Liver (tissue), 8 donors: ENCODE measurements at regions not wholly inside any gene's neighbourhood (a gene's known extent, or its start where the extent isn't known, plus 50 kb on each side); places are given as distances from the start of the nearest gene placed in this dataset.

Source experiments
- DNase-seq: peaks from one replicate; pipeline ENCODE4 v3.0.0-alpha.2; 2017; ENCODE audit warnings: low spot score
- H3K27ac ChIP-seq, 2 donors: one replicate each; pipeline ENCODE4 v1.7.0; 2013; ENCODE audit warnings: inconsistent platforms in 2 of 2, low read length in 2 of 2, control low read depth in 1 of 2, low read depth in 1 of 2, mild to moderate bottlenecking in 1 of 2
- H3K27me3 ChIP-seq, 4 donors: one replicate each; pipeline versions ENCODE4 v1.6.1 to v1.7.0; 2013; ENCODE audit warnings: low read length in 3 of 4, inconsistent platforms in 1 of 4, mild to moderate bottlenecking in 1 of 4, moderate library complexity in 1 of 4; ENCODE audit not compliant: control insufficient read depth in 4 of 4, insufficient read depth in 4 of 4
- H3K36me3 ChIP-seq, 4 donors: one replicate each; pipeline versions ENCODE4 v1.6.1 to v1.7.0; 2013; ENCODE audit warnings: low read length in 3 of 4, mild to moderate bottlenecking in 3 of 4, low read depth in 1 of 4, moderate library complexity in 1 of 4; ENCODE audit not compliant: control insufficient read depth in 4 of 4, insufficient read depth in 3 of 4
- H3K4me1 ChIP-seq, 4 donors: one replicate each; pipeline versions ENCODE4 v1.6.1 to v1.7.0; 2013; ENCODE audit warnings: low read length in 3 of 4, mild to moderate bottlenecking in 3 of 4, moderate library complexity in 1 of 4; ENCODE audit not compliant: control insufficient read depth in 4 of 4, insufficient read depth in 4 of 4
- H3K4me3 ChIP-seq, 3 donors: one replicate each; pipeline versions ENCODE4 v1.6.1 to v1.7.0; 2013; ENCODE audit warnings: low read length in 3 of 3, control low read depth in 1 of 3, low read depth in 1 of 3, mild to moderate bottlenecking in 1 of 3
- H3K9ac ChIP-seq, 2 donors: one replicate each; pipeline ENCODE4 v1.7.0; 2013; ENCODE audit warnings: low read length in 2 of 2, mild to moderate bottlenecking in 2 of 2, moderate library complexity in 2 of 2, control low read depth in 1 of 2, low read depth in 1 of 2
- H3K9me3 ChIP-seq, 4 donors: one replicate each; pipeline versions ENCODE4 v1.6.1 to v1.7.0; 2013; ENCODE audit warnings: low read length in 3 of 4; ENCODE audit not compliant: control insufficient read depth in 4 of 4
- ATF3 ChIP-seq: IDR thresholded peaks from 2 replicates; pipeline ENCODE4 v1.6.1; 2016; ENCODE audit warnings: antibody characterized with exemption
- CTCF ChIP-seq: fragments of 150-350 bp; IDR thresholded peaks from 2 replicates; pipeline ENCODE4 v1.5.1; 2017; ENCODE audit warnings: improper control_type of control experiment, low read depth, low read length; ENCODE audit not compliant: missing input control
- EGR1 ChIP-seq, 2 donors: IDR thresholded peaks; 2 replicates each; pipeline ENCODE4 v1.6.1; 2016 to 2018; ENCODE audit warnings: antibody characterized with exemption in 2 of 2, low read depth in 2 of 2
- FOXA1 ChIP-seq: IDR thresholded peaks from 2 replicates; pipeline ENCODE4 v1.6.1; 2016; ENCODE audit warnings: antibody characterized with exemption
- FOXA2 ChIP-seq: IDR thresholded peaks from 2 replicates; pipeline ENCODE4 v1.6.1; 2016; ENCODE audit warnings: antibody characterized with exemption
- GABPA ChIP-seq, 2 donors: IDR thresholded peaks in 1 of 2; conservative IDR thresholded peaks in 1 of 2; 2 replicates each; pipeline ENCODE4 v1.6.1; 2016; ENCODE audit warnings: antibody characterized with exemption in 2 of 2, mild to moderate bottlenecking in 1 of 2, moderate library complexity in 1 of 2
- HNF4A ChIP-seq, 2 donors: conservative IDR thresholded peaks; 2 replicates each; pipeline ENCODE4 v1.6.1; 2016; ENCODE audit warnings: antibody characterized with exemption in 2 of 2, mild to moderate bottlenecking in 2 of 2
- HNF4G ChIP-seq: IDR thresholded peaks from 2 replicates; pipeline ENCODE4 v1.6.1; 2016; ENCODE audit warnings: antibody characterized with exemption
- JUND ChIP-seq, 2 donors: IDR thresholded peaks; 2 replicates each; pipeline ENCODE4 v1.6.1; 2016; ENCODE audit warnings: antibody characterized with exemption in 2 of 2
- MAX ChIP-seq: IDR thresholded peaks from 2 replicates; pipeline ENCODE4 v1.6.1; 2016; ENCODE audit warnings: antibody characterized with exemption
- NR2F2 ChIP-seq: IDR thresholded peaks from 2 replicates; pipeline ENCODE4 v1.6.1; 2016; ENCODE audit warnings: antibody characterized with exemption
- RAD21 ChIP-seq, 2 donors: IDR thresholded peaks; 2 replicates each; pipeline ENCODE4 v1.6.1; 2016; ENCODE audit warnings: antibody characterized with exemption in 2 of 2, mild to moderate bottlenecking in 2 of 2
- REST ChIP-seq: IDR thresholded peaks from 2 replicates; pipeline ENCODE4 v1.6.1; 2016; ENCODE audit warnings: antibody characterized with exemption, mild to moderate bottlenecking
- RXRA ChIP-seq, 2 donors: IDR thresholded peaks; 2 replicates each; pipeline ENCODE4 v1.6.1; 2017 to 2018; ENCODE audit warnings: antibody characterized with exemption in 2 of 2, mild to moderate bottlenecking in 1 of 2
- TAF1 ChIP-seq: conservative IDR thresholded peaks from 2 replicates; pipeline ENCODE4 v1.6.1; 2016; ENCODE audit warnings: antibody characterized with exemption, mild to moderate bottlenecking
- YY1 ChIP-seq: IDR thresholded peaks from 2 replicates; pipeline ENCODE4 v1.6.1; 2016; ENCODE audit warnings: antibody characterized with exemption, mild to moderate bottlenecking
- ZBTB33 ChIP-seq: IDR thresholded peaks from 2 replicates; pipeline ENCODE4 v1.6.1; 2016; ENCODE audit warnings: antibody characterized with exemption
- WGBS: extraction: QIAGEN DNeasy Blood & Tissue Kit; methylation state at CpG from one replicate; pipeline ENCODE4 v1.1.7; 2013; 5-methylcytosine and 5-hydroxymethylcytosine counted together
- donor health status: healthy.
- donor health status: healthy.
- donor health status: healthy.
- donor health status: healthy.
- donor health status: healthy.

GRCh38 chr15:81502439-81502838 is 128.4 kb upstream of the TMC3 start:
- no peaks in the 10 kb centered on the region for H3K27me3 ChIP-seq
- WGBS = 94% methylated on average over 4 of the region's 4 CpGs
- H3K27ac ChIP-seq = no peak overlapping the region
- H3K4me1 ChIP-seq = no peaks in the 10 kb centered on the region
- H3K36me3 ChIP-seq = no peaks in the 10 kb centered on the region
- H3K9ac ChIP-seq = no peak overlapping the region
- no peak for DNase-seq
- no peak overlapping the region for H3K4me3 ChIP-seq
- no peak for TF ChIP-seq ATF3
- no peak for TF ChIP-seq CTCF
- TF ChIP-seq EGR1 (IDR thresholded peaks at IDR 0.05; ENCODE audit: low read depth in 2 of 2) = no peak
- no peak for TF ChIP-seq FOXA2
- TF ChIP-seq HNF4G = no peak
- TF ChIP-seq MAX = no peak
- no peak for TF ChIP-seq GABPA (IDR thresholded peaks at IDR 0.05 in 1 of 2, conservative IDR thresholded peaks at IDR 0.05 in 1 of 2)
- no peak for TF ChIP-seq YY1
- TF ChIP-seq HNF4A (conservative IDR thresholded peaks at IDR 0.05) = no peak
- TF ChIP-seq FOXA1 = no peak
- TF ChIP-seq RXRA (IDR thresholded peaks at IDR 0.05) = no peak
- no peak for TF ChIP-seq JUND (IDR thresholded peaks at IDR 0.05)
- TF ChIP-seq REST = no peak
- TF ChIP-seq RAD21 (IDR thresholded peaks at IDR 0.05) = no peak
- no peak for TF ChIP-seq TAF1
- TF ChIP-seq NR2F2 = no peak
- H3K9me3 ChIP-seq = no peaks in the 10 kb centered on the region

DNA sequence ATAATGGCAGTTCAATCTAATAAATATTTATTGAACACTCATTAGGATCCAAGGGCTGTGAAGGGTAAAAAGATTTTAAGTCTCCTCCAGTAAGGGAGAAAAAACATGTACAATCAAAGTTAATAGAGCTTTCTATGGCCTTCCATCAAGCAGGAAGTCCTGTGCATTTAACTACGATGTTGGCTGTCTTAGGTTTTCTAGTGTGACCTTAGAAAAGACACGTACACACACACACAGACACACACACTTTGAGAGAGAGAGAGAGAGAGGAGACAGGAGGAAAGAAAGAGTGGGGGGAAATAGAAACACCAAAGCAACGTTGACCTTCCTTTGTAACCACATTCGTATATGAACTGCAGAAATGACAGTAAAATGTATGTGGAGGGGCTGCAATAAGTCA is 126.1 kb upstream of the TMC3 start:
- H3K9me3 ChIP-seq = no peaks in the 10 kb centered on the region
- no peak overlapping the region for H3K9ac ChIP-seq
- H3K4me3 ChIP-seq = no peak overlapping the region
- no peaks in the 10 kb centered on the region for H3K36me3 ChIP-seq
- no peaks in the 10 kb centered on the region for H3K4me1 ChIP-seq
- no peak overlapping the region for H3K27ac ChIP-seq
- TF ChIP-seq EGR1 (IDR thresholded peaks at IDR 0.05; ENCODE audit: low read depth in 2 of 2) (no peak), HNF4G (no peak), ATF3 (no peak), FOXA2 (no peak), NR2F2 (no peak), RAD21 (IDR thresholded peaks at IDR 0.05) (no peak), ZBTB33 (no peak), FOXA1 (no peak), GABPA (IDR thresholded peaks at IDR 0.05 in 1 of 2, conservative IDR thresholded peaks at IDR 0.05 in 1 of 2) (no peak), REST (no peak), MAX (no peak), TAF1 (no peak)
- H3K27me3 ChIP-seq = no peaks in the 10 kb centered on the region
- 88% methylated on average over 4 of the region's 4 CpGs for WGBS
- no peak for DNase-seq
